ENCODE measurements at regions not wholly inside any gene's neighbourhood (a gene's known extent, or its start where the extent isn't known, plus 50 kb on each side); places are given as distances from the start of the nearest gene placed in this dataset.
"Not testable (repeated sequence)": the region's sequence is repeated elsewhere in the genome, so short reads cannot be mapped to it uniquely, and the experiment has no call there.

DNA sequence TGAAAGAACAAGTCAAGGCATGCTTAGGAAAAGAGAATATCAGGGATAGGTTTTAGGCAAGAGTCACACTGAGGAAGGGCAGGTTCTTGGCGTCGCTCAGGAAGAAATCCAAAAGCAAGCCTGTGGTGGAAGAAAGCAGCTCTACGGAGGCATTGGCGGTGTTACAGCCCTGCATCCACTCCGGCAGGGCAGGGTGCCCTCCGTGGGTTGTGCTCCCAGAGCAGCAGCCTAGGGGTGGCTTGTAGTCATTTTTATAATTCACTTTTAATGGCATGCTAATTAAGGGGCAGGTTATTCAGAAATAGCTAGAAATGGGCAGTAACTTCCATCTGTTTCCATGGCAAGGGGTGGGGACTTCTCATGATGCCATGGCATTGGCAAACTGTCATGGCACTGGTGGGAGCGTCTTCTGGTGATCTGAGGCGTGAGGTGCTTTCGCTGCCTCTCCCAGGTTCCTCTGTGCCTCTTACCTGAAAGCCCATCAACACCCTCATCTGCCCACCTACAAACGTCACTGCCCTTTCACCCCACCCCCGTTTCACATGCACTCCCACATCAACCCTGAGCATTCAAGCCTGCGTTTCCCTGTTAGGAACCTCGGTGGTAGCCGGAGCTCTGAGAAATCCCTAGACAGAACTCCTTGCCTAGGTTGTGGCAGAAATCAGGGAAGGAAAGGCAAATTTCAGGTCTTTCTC, 1763.8 kb upstream of the TPTE start:
- CTCF ChIA-PET; ATAC-seq; DNase-seq (ENCODE audit: low spot score); H3K4me3 Mint-ChIP-seq; POLR2A ChIA-PET; H3K27ac Mint-ChIP-seq; H3K4me1 Mint-ChIP-seq: not testable (repeated sequence)
- Mint-ChIP-seq H3K27me3 (ENCODE audit: low read depth) (peaks cover 14% of the 10 kb centered on the region), H3K9me3 (peaks cover 47% of the 10 kb centered on the region), H3K36me3 (peaks cover 50% of the 10 kb centered on the region)

- H3K4me1 Mint-ChIP-seq; ATAC-seq; H3K4me3 Mint-ChIP-seq; H3K27ac Mint-ChIP-seq; DNase-seq (ENCODE audit: low spot score); CTCF ChIA-PET; POLR2A ChIA-PET: not testable (repeated sequence)
- peaks cover 61% of the 10 kb centered on the region for H3K36me3 Mint-ChIP-seq
- H3K27me3 Mint-ChIP-seq (ENCODE audit: low read depth) = peaks cover 16% of the 10 kb centered on the region
- H3K9me3 Mint-ChIP-seq = peaks cover 57% of the 10 kb centered on the region
Observed at GRCh38 chr21:8758921-8759367, 1762.4 kb upstream of the TPTE start.

DNA sequence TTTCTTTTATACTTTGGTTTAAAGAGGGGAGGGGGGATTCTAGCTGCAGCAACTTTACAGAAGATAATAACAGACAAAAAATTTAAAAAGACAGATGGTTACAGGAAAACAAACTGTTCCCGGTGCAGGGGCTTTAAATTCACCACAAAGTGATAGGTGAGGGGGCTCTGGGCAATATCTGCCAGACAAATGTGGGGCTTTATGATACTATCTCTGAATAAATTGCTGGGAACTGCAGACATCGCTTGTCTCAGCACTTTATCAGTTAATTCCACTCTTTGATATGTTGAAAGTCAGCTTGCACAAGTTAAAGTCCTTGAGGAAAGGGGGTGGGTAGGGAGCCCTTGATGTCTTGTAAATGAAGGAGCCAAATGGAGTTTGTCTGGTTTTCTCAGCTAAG, 1759.1 kb upstream of the TPTE start:
- peaks cover 66% of the 10 kb centered on the region for H3K9me3 Mint-ChIP-seq
- POLR2A ChIA-PET; ATAC-seq; H3K27ac Mint-ChIP-seq; DNase-seq (ENCODE audit: low spot score); H3K4me3 Mint-ChIP-seq; H3K4me1 Mint-ChIP-seq; CTCF ChIA-PET: not testable (repeated sequence)
- H3K27me3 Mint-ChIP-seq (ENCODE audit: low read depth) = peaks cover 23% of the 10 kb centered on the region
- H3K36me3 Mint-ChIP-seq = peaks cover 71% of the 10 kb centered on the region

- DNase-seq (ENCODE audit: low spot score); H3K4me3 Mint-ChIP-seq; POLR2A ChIA-PET; H3K4me1 Mint-ChIP-seq; H3K27ac Mint-ChIP-seq; ATAC-seq; CTCF ChIA-PET: not testable (repeated sequence)
- Mint-ChIP-seq H3K27me3 (ENCODE audit: low read depth) (peaks cover 20% of the 10 kb centered on the region), H3K9me3 (peaks cover 53% of the 10 kb centered on the region), H3K36me3 (peaks cover 54% of the 10 kb centered on the region)
Observed at GRCh38 chr21:8764416-8764815, 1757.0 kb upstream of the TPTE start.

- Mint-ChIP-seq H3K36me3 (peaks cover 53% of the 10 kb centered on the region), H3K9me3 (peaks cover 53% of the 10 kb centered on the region), H3K27me3 (ENCODE audit: low read depth) (peaks cover 20% of the 10 kb centered on the region)
- POLR2A ChIA-PET; H3K4me1 Mint-ChIP-seq; ATAC-seq; H3K27ac Mint-ChIP-seq; CTCF ChIA-PET; DNase-seq (ENCODE audit: low spot score); H3K4me3 Mint-ChIP-seq: not testable (repeated sequence)
Observed at GRCh38 chr21:8766142-8766541, 1755.2 kb upstream of the TPTE start.

- Mint-ChIP-seq H3K27me3 (ENCODE audit: low read depth) (peaks cover 13% of the 10 kb centered on the region), H3K9me3 (peaks cover 37% of the 10 kb centered on the region), H3K36me3 (peaks cover 39% of the 10 kb centered on the region)
- H3K4me3 Mint-ChIP-seq; POLR2A ChIA-PET; CTCF ChIA-PET; H3K27ac Mint-ChIP-seq; DNase-seq (ENCODE audit: low spot score); H3K4me1 Mint-ChIP-seq; ATAC-seq: not testable (repeated sequence)
Observed at GRCh38 chr21:8772910-8773514, 1748.4 kb upstream of the TPTE start.

GRCh38 chr21:8775591-8776215, 1745.7 kb upstream of the TPTE start:
- DNase-seq (ENCODE audit: low spot score); H3K27ac Mint-ChIP-seq; CTCF ChIA-PET; H3K4me3 Mint-ChIP-seq; ATAC-seq; POLR2A ChIA-PET; H3K4me1 Mint-ChIP-seq: not testable (repeated sequence)
- Mint-ChIP-seq H3K9me3 (peaks cover 34% of the 10 kb centered on the region), H3K36me3 (peaks cover 38% of the 10 kb centered on the region), H3K27me3 (ENCODE audit: low read depth) (peaks cover 17% of the 10 kb centered on the region)

DNA sequence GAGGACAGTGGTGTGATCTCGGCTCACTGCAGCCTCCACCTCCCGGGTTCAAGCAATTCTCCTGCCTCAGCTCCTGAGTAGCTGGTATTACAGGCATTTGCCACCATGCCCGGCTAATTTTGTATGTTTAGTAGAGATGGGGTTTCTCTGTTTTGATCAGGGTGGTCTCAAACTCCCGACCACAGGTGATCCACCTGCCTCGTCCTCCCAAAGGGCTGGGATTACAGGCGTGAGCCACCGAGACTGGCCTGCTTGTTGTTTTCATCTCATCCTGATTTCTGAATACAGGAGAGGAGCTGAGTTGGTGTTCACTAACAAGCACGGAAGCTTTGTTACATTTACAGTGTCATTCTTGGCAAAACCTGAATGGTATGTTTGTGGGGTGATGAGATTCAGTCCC, 1744.1 kb upstream of the TPTE start:
- CTCF ChIA-PET; DNase-seq (ENCODE audit: low spot score); ATAC-seq; H3K4me3 Mint-ChIP-seq; POLR2A ChIA-PET; H3K27ac Mint-ChIP-seq; H3K4me1 Mint-ChIP-seq: not testable (repeated sequence)
- Mint-ChIP-seq H3K9me3 (peaks cover 31% of the 10 kb centered on the region), H3K36me3 (peaks cover 34% of the 10 kb centered on the region), H3K27me3 (ENCODE audit: low read depth) (peaks cover 11% of the 10 kb centered on the region; the same call in 1 of the 2 replicates)

- Mint-ChIP-seq H3K9me3 (peaks cover 31% of the 10 kb centered on the region), H3K27me3 (ENCODE audit: low read depth) (peaks cover 11% of the 10 kb centered on the region; the same call in 1 of the 2 replicates), H3K36me3 (peaks cover 33% of the 10 kb centered on the region)
- DNase-seq (ENCODE audit: low spot score); ATAC-seq; CTCF ChIA-PET; POLR2A ChIA-PET; H3K27ac Mint-ChIP-seq; H3K4me3 Mint-ChIP-seq; H3K4me1 Mint-ChIP-seq: not testable (repeated sequence)
Observed at GRCh38 chr21:8778323-8779085, 1742.9 kb upstream of the TPTE start.

DNA sequence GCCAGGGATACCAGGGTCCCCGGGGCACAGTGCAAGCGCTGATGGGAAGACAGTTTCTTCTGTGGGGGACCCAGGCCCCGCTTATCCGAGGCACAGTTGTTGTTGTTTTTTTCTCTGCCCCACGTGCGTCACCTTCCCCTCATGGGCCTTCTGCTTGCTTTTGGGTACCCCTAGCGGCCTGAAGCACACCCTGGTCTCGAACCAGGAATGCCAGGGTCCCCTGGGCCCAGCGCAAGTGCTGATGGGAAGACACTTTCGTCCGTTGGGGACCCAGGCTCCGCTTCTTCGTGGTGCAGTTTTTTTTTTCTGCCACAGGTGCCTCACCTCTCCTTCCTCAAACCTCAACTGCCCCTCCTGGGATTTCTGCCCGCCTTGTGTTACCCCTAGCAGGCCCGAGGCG, 1708.5 kb upstream of the TPTE start:
- H3K9me3 Mint-ChIP-seq; ATAC-seq; H3K4me3 Mint-ChIP-seq; H3K4me1 Mint-ChIP-seq; H3K36me3 Mint-ChIP-seq; H3K27me3 Mint-ChIP-seq (ENCODE audit: low read depth); H3K27ac Mint-ChIP-seq; CTCF ChIA-PET; DNase-seq (ENCODE audit: low spot score); POLR2A ChIA-PET: not testable (repeated sequence)

GRCh38 chr21:8834264-8834663, 1687.1 kb upstream of the TPTE start:
- H3K9me3 Mint-ChIP-seq, POLR2A ChIA-PET, H3K36me3 Mint-ChIP-seq: not testable (repeated sequence)

More at GRCh38 chr21:8834264-8834663, 1687.1 kb upstream of the TPTE start:
- H3K4me1 Mint-ChIP-seq; DNase-seq (ENCODE audit: low spot score); H3K27ac Mint-ChIP-seq; H3K27me3 Mint-ChIP-seq (ENCODE audit: low read depth); H3K4me3 Mint-ChIP-seq; ATAC-seq; CTCF ChIA-PET: not testable (repeated sequence)

Data from WTC11 (cell line).